A549 (cell line): ENCODE measurements at regions not wholly inside any gene's neighbourhood (a gene's known extent, or its start where the extent isn't known, plus 50 kb on each side); places are given as distances from the start of the nearest gene placed in this dataset.

ENCODE experiments used
- CHD2 ChIP-seq: fragments of 150-350 bp; IDR thresholded peaks from 2 replicates; pipeline ENCODE4 v1.6.1; 2014; ENCODE audit warnings: low read length; ENCODE audit not compliant: partially characterized antibody
- CTCF ChIP-seq: fragments of >200 bp; sonication (Bioruptor Twin); formaldehyde crosslinking; IDR thresholded peaks from 3 replicates; pipeline ENCODE4 v1.5.1; 2016
- ESRRA ChIP-seq: fragments of 150-350 bp; IDR thresholded peaks from 2 replicates; pipeline ENCODE4 v1.6.1; 2014; ENCODE audit warnings: mild to moderate bottlenecking, low read length, borderline replicate concordance
- HMGXB4 ChIP-seq: fragments of 250-450 bp; sonication (Bioruptor Pico); IDR thresholded peaks from 2 replicates; pipeline ENCODE4 v1.5.0; 2021; ENCODE audit warnings: mild to moderate bottlenecking, moderate library complexity, borderline replicate concordance
- MAZ ChIP-seq: fragments of 150-350 bp; IDR thresholded peaks from 2 replicates; pipeline ENCODE4 v1.6.1; 2014; ENCODE audit warnings: antibody characterized with exemption, low read depth, low read length, borderline replicate concordance
- POLR2A ChIP-seq: IDR thresholded peaks from 2 replicates; pipeline ENCODE4 v1.6.1; 2012; ENCODE audit warnings: mild to moderate bottlenecking, low read length
- RCOR1 ChIP-seq: fragments of 150-350 bp; IDR thresholded peaks from 2 replicates; pipeline ENCODE4 v1.6.1; 2014; ENCODE audit warnings: antibody characterized with exemption, low read length, low read depth

- TF ChIP-seq MAZ (no peak), ESRRA (no peak), CTCF (no peak), POLR2A (no peak), HMGXB4 (CRISPR knock-in tag) (no peak), CHD2 (no peak), RCOR1 (no peak)
These were observed 591.9 kb downstream of the QKI start for GRCh38 chr6:164006459-164006858.
